ENCODE measurements at regions not wholly inside any gene's neighbourhood (a gene's known extent, or its start where the extent isn't known, plus 50 kb on each side); places are given as distances from the start of the nearest gene placed in this dataset.
A peak's percentile ranks its signal among the peaks of the same experiment; 100 is the strongest.

- Histone ChIP-seq H3K56ac (replicated peaks; ENCODE audit: insufficient read length, low read depth, low read length) (no peak overlapping the region), H3K18ac (ENCODE audit: extremely low read depth, low read length) (no peak overlapping the region), H4K91ac (replicated peaks; ENCODE audit: insufficient read length, low read length) (no peak overlapping the region), H4K5ac (ENCODE audit: insufficient read length, low read depth, low read length) (no peak overlapping the region), H3K14ac (ENCODE audit: insufficient read length) (no peak overlapping the region), H3K9me3 (ENCODE audit: insufficient read depth in 2 of 2, low read depth in 1 of 2, low read length in 1 of 2) (peaks cover 0 to 21% of the 10 kb centered on the region in 2 experiments; a peak in 2 of 4 replicates), H2BK120ac (replicated peaks; ENCODE audit: low read depth, low read length) (no peak overlapping the region), H3K27me3 (replicated peaks in 1 of 4; ENCODE audit: control insufficient read depth in 3 of 4, extremely low read depth in 1 of 4, insufficient read depth in 3 of 4, low read length in 3 of 4) (no peaks in the 10 kb centered on the region), H2AK5ac (ENCODE audit: low read depth, low read length) (no peak overlapping the region), H3K4me3 (ENCODE audit: extremely low read depth in 1 of 4, insufficient read depth in 2 of 4, low read depth in 3 of 4, low read length in 4 of 4) (peak overlapping the region in 1 of 4 experiments; percentile 76; a peak in 2 of 8 replicates), H3K4me1 (replicated peaks in 1 of 4; ENCODE audit: control insufficient read depth in 3 of 4, insufficient read depth in 4 of 4, low read length in 3 of 4) (no peaks in the 10 kb centered on the region), H3K27ac (ENCODE audit: low read depth, low read length) (no peak overlapping the region), H4K8ac (ENCODE audit: extremely low read depth, insufficient read depth, low read length) (no peak overlapping the region), H2BK15ac (ENCODE audit: low read length) (no peak overlapping the region), H3K79me1 (ENCODE audit: low read depth, low read length) (no peaks in the 10 kb centered on the region), H3K4ac (replicated peaks; ENCODE audit: insufficient read length, low read depth, low read length) (no peak overlapping the region), H2BK12ac (ENCODE audit: low read depth, low read length) (no peak overlapping the region), H4K20me1 (replicated peaks in 1 of 2; ENCODE audit: control insufficient read depth in 1 of 2, insufficient read depth in 2 of 2, low read length in 2 of 2) (no peaks in the 10 kb centered on the region), H3K23ac (ENCODE audit: insufficient read length) (no peak overlapping the region), H3K79me2 (ENCODE audit: control insufficient read depth in 1 of 2, insufficient read depth in 2 of 2, low read length in 2 of 2) (no peaks in the 10 kb centered on the region), H3K23me2 (ENCODE audit: low read depth, low read length) (no peaks in the 10 kb centered on the region), H3K36me3 (ENCODE audit: control insufficient read depth in 2 of 4, insufficient read depth in 4 of 4, low read length in 3 of 4) (no peaks in the 10 kb centered on the region), H3K9ac (replicated peaks in 1 of 4; ENCODE audit: extremely low read depth in 1 of 4, low read depth in 3 of 4, low read length in 3 of 4) (no peak overlapping the region; a peak in 1 of 7 replicates), H2BK5ac (ENCODE audit: low read depth, low read length) (no peak overlapping the region), H2AFZ (ENCODE audit: low read length) (no peak overlapping the region), H2BK20ac (ENCODE audit: low read length) (no peak overlapping the region), H3K4me2 (ENCODE audit: insufficient read depth in 1 of 2, low read depth in 2 of 2, low read length in 2 of 2) (peak overlapping the region in 1 of 2 experiments; percentile 56; a peak in 2 of 4 replicates)
- WGBS, 2 experiments (ENCODE audit: extremely low coverage in 1 of 2, insufficient coverage in 1 of 2, insufficient read length in 1 of 2, insufficient replicate concordance in 2 of 2, low coverage in 1 of 2, low lambda C conversion rate in 2 of 2, missing lambda C conversion rate in 1 of 2): 97% methylated on average over 5 of the region's 14 CpGs; no CpG with 5 or more reads in 1 of the 2 experiments
- FAIRE-seq (no peak), DNase-seq (ENCODE audit: low read depth in 1 of 2, low spot score in 2 of 2) (no peak)
- POLR2A ChIA-PET (ENCODE audit: partially characterized antibody): no interaction called here
- TF ChIP-seq, protein P1, sequence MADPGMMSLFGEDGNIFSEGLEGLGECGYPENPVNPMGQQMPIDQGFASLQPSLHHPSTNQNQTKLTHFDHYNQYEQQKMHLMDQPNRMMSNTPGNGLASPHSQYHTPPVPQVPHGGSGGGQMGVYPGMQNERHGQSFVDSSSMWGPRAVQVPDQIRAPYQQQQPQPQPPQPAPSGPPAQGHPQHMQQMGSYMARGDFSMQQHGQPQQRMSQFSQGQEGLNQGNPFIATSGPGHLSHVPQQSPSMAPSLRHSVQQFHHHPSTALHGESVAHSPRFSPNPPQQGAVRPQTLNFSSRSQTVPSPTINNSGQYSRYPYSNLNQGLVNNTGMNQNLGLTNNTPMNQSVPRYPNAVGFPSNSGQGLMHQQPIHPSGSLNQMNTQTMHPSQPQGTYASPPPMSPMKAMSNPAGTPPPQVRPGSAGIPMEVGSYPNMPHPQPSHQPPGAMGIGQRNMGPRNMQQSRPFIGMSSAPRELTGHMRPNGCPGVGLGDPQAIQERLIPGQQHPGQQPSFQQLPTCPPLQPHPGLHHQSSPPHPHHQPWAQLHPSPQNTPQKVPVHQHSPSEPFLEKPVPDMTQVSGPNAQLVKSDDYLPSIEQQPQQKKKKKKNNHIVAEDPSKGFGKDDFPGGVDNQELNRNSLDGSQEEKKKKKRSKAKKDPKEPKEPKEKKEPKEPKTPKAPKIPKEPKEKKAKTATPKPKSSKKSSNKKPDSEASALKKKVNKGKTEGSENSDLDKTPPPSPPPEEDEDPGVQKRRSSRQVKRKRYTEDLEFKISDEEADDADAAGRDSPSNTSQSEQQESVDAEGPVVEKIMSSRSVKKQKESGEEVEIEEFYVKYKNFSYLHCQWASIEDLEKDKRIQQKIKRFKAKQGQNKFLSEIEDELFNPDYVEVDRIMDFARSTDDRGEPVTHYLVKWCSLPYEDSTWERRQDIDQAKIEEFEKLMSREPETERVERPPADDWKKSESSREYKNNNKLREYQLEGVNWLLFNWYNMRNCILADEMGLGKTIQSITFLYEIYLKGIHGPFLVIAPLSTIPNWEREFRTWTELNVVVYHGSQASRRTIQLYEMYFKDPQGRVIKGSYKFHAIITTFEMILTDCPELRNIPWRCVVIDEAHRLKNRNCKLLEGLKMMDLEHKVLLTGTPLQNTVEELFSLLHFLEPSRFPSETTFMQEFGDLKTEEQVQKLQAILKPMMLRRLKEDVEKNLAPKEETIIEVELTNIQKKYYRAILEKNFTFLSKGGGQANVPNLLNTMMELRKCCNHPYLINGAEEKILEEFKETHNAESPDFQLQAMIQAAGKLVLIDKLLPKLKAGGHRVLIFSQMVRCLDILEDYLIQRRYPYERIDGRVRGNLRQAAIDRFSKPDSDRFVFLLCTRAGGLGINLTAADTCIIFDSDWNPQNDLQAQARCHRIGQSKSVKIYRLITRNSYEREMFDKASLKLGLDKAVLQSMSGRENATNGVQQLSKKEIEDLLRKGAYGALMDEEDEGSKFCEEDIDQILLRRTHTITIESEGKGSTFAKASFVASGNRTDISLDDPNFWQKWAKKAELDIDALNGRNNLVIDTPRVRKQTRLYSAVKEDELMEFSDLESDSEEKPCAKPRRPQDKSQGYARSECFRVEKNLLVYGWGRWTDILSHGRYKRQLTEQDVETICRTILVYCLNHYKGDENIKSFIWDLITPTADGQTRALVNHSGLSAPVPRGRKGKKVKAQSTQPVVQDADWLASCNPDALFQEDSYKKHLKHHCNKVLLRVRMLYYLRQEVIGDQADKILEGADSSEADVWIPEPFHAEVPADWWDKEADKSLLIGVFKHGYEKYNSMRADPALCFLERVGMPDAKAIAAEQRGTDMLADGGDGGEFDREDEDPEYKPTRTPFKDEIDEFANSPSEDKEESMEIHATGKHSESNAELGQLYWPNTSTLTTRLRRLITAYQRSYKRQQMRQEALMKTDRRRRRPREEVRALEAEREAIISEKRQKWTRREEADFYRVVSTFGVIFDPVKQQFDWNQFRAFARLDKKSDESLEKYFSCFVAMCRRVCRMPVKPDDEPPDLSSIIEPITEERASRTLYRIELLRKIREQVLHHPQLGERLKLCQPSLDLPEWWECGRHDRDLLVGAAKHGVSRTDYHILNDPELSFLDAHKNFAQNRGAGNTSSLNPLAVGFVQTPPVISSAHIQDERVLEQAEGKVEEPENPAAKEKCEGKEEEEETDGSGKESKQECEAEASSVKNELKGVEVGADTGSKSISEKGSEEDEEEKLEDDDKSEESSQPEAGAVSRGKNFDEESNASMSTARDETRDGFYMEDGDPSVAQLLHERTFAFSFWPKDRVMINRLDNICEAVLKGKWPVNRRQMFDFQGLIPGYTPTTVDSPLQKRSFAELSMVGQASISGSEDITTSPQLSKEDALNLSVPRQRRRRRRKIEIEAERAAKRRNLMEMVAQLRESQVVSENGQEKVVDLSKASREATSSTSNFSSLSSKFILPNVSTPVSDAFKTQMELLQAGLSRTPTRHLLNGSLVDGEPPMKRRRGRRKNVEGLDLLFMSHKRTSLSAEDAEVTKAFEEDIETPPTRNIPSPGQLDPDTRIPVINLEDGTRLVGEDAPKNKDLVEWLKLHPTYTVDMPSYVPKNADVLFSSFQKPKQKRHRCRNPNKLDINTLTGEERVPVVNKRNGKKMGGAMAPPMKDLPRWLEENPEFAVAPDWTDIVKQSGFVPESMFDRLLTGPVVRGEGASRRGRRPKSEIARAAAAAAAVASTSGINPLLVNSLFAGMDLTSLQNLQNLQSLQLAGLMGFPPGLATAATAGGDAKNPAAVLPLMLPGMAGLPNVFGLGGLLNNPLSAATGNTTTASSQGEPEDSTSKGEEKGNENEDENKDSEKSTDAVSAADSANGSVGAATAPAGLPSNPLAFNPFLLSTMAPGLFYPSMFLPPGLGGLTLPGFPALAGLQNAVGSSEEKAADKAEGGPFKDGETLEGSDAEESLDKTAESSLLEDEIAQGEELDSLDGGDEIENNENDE (IDR thresholded peaks at IDR 0.05; ENCODE audit: insufficient replicate concordance, low read length): no peak
- CTCF ChIA-PET (ENCODE audit: partially characterized antibody): no interaction called here
Measured at GRCh38 chr1:143736562-143736961, 235.2 kb downstream of the FAM72C start.
